ENCODE measurements at regions not wholly inside any gene's neighbourhood (a gene's known extent, or its start where the extent isn't known, plus 50 kb on each side); places are given as distances from the start of the nearest gene placed in this dataset.

- TF ChIP-seq POLR2A (IDR thresholded peaks at IDR 0.05): no peak
- TF ChIP-seq, protein P1, sequence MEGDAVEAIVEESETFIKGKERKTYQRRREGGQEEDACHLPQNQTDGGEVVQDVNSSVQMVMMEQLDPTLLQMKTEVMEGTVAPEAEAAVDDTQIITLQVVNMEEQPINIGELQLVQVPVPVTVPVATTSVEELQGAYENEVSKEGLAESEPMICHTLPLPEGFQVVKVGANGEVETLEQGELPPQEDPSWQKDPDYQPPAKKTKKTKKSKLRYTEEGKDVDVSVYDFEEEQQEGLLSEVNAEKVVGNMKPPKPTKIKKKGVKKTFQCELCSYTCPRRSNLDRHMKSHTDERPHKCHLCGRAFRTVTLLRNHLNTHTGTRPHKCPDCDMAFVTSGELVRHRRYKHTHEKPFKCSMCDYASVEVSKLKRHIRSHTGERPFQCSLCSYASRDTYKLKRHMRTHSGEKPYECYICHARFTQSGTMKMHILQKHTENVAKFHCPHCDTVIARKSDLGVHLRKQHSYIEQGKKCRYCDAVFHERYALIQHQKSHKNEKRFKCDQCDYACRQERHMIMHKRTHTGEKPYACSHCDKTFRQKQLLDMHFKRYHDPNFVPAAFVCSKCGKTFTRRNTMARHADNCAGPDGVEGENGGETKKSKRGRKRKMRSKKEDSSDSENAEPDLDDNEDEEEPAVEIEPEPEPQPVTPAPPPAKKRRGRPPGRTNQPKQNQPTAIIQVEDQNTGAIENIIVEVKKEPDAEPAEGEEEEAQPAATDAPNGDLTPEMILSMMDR (IDR thresholded peaks at IDR 0.05): no peak
Measured at GRCh38 chr5:126248611-126249010, 174.6 kb upstream of the GRAMD2B start.
